HG02678 (cell line): ENCODE measurements at regions not wholly inside any gene's neighbourhood (a gene's known extent, or its start where the extent isn't known, plus 50 kb on each side); places are given as distances from the start of the nearest gene placed in this dataset.
"Not testable (repeated sequence)": the region's sequence is repeated elsewhere in the genome, so short reads cannot be mapped to it uniquely, and the experiment has no call there.

Source experiments
- ATAC-seq: cut with Tn5 transposase; IDR thresholded peaks from one replicate; pipeline ENCODE4 v1.9.1; 2021; ENCODE audit warnings: mild to moderate bottlenecking, moderate library complexity; ENCODE audit not compliant: unreplicated experiment

- no peak for ATAC-seq
Measured at GRCh38 chr2:53379547-53379946, 388.1 kb upstream of the CHAC2 start.

DNA sequence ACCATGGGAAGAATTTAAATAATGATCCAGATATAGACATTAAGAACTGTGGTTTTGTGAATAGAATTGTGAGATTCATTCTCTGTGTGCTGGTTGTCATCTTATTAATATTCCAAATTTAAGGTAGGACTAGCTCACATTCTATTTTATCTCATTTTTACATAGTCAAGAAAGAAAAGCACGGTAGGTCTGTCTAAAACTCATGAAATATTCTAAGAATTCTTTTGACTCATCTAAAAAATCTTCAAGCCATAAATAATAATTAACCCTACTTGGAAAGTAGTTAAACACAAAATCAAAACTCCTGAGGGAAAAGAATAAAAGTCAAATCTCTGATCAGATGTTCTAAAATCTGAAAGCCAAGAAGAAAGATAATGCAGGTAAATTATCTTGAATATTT, 388.8 kb upstream of the CHAC2 start:
- no peak for ATAC-seq

DNA sequence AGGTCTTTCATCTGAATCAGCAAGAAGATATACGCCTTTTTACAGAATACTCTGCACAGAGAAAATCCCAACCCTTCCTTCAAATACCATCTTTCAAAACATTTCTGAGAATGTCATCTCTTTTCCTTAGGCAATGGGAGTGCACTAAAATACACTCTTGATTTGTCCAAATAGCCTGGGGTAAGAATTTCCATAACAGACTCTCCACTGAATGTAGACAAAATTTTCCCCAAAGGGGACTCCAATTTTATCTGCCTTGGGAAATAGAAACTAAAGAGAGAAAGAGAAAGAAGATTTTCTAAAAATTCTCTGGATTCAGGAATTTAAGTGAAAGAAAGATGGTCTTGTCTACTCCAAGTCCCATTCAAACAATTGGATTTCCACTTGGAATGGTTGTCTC, 394.5 kb upstream of the CHAC2 start:
- ATAC-seq, result no peak

DNA sequence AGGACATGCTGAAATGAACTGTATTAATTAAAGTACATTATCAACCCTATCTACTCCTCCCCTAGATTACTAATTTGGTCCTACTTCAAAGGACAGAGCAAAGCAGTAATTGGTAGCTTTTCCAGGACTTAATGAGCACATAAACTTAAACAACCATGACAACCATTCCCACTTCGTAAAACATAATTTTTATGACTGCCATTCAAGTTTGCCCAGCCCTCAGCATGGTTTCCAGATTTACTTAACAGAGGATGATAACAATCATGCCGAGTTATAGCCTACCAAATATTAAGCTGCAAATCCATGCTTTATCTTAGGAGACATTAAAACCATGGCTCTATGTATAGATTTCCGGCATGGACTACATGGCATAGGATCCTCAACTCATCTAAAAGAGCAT, 401.1 kb upstream of the CHAC2 start:
- ATAC-seq, result no peak

DNA sequence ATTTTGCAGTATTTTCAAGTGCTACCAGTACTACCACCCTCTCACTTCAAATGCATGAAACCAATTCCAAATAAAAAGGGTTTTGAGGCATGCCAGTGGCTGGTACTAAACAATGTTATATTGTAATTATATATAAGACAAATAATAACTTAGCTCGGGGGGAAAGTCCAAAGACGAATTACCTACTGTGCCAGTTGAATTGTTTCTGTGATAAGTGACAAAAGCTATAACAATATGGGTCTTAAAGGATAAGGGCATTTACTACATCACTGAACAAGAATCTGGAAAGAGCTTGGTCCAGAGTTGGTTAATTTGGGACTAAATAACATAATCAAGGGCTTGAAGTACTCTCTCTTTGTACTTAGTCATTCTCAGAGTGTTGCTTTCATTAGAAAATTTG, 404.7 kb upstream of the CHAC2 start:
- no peak for ATAC-seq

GRCh38 chr2:53356291-53356905, 411.2 kb upstream of the CHAC2 start:
- ATAC-seq, result no peak

DNA sequence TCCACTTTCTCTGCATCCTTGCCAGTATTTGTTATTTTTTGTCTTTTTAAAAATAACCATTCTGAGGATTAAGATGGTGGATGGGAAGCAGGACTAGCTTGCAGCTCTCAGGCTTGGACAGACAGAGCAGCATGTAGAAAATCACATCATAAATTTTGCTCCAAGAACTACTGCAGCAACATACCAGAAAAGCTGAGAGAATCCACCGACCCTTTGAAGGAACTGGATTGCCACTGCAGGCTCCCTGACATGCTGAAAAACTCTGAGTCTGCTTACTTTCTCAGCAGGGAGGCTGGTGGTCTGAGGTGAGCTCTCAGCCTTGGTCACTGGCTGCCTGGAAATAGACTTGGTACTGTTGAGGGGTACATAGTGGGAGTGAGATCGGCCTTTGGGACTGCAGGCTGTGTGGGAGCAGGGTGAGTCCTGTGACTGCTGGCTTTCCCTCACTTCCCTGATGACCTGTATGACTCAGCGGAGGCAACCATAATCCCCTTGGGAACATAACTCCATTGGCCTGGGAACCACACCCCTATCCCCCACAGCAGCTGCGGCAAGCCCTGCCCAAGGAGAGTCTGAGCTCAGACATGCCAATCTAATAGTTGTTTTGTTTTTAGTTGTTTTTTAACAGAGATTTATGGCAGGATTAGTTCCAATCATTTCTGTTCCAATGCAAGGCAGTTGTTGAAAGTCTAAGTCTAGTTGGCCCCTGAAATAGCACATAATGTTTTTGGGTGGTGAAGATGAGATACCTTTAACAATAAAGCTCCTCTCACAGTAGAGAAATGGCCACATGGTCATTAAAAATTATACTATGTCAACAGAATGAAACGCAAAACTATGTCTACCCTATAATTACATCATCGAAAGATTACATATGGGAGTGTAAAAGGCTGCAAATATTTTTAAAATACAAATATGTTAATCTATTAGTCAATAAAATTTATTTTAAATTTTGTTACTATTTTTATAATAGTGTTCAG, 414.2 kb upstream of the CHAC2 start:
- ATAC-seq, result no peak

GRCh38 chr2:53347269-53347668, 420.3 kb upstream of the CHAC2 start:
- ATAC-seq, result no peak

DNA sequence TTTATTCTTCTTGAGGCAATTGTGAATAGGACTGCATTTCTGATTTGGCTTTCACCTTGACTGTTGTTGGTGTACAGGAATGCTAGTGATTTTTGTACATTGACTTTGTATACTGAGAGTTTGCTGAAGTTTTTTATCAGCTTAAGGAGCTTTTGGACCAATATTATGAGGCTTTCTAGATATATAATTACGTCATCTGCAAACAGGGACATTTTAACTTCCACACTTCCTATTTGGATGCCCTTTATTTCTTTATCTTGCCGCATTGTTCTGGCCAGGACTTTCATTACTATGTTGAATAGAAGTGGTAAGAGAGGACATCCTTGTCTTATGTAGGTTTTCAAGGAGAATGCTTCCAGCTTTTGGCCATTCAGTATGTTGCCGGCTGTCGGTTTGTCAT, 425.4 kb upstream of the CHAC2 start:
- ATAC-seq, result no peak

DNA sequence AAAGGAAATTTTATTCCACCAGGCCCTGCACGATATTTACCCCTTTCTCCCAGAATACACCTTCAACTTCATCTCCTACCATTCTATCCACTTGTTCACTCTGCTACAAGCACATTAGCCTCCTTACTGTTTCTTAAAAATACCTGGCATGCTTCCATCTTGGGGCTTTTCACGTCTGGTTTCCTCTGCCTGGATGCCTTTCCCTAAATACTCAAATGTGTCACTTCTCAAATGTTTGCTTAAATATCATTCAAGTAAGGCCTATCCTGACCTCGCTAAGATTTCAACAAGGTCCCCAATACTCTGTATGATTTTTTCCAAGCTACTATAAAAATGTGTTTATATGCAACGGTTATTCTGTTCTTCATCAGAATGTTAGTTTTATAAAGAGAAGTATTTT, 433.0 kb upstream of the CHAC2 start:
- ATAC-seq, result no peak

- no peak for ATAC-seq
Measured at GRCh38 chr2:53331667-53332066, 435.9 kb upstream of the CHAC2 start.

DNA sequence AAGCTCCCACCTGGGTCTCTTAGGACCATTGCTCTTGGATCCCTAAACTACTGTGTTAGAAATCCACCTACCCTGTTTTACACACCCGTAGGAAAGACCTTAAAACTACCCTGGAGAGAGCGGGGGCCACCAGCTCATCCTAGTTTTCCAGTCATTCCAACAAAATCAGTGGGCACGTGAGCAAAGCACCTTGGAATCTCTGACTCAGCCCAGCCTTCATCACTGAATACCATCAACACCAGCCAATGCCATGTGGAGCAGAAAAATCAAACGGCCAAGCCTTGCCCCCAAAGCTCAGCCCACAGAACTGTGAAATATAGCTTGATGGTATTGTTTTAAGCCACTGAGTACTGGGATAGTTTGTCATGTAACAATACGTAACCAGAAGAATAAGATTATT, 449.7 kb upstream of the CHAC2 start:
- no peak for ATAC-seq

GRCh38 chr2:53315149-53315548, 452.5 kb upstream of the CHAC2 start:
- no peak for ATAC-seq

DNA sequence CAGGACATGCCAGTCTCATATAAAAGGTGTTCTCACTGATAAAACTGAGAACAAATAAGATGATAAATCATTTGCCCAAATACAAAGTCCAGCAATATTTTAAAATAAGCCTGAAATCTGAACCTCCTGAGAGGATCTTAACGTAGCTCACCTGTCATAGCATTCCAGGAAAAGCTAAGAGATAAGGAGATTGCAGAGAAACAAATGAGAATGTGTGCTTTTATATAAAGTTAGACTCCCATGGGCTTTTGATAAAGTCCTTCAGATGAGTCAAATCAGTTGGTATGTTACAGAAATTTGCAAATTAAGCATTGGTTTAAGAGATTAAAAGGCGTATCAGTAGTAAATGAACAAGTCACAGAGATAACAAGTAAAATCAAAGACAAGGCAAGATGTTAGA, 452.9 kb upstream of the CHAC2 start:
- ATAC-seq, result no peak

DNA sequence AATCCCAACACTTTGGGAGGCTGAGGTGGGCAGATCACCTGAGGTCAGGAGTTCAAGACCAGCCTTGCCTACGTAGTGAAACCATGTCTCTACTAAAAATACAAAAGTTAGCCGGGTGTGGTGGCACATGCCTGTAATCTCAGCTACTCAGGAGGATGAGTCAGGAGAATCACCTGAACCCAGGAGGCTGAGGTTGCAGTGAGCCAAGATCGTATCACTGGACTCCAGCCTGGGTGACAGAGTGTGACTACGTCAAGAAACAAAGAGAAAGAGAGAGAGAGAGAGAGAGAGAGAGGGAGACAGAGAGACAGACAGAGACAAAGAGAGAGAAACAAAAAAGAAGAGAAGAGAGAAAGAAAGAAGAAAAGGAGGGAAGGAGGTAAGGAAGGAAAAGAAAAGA, 454.0 kb upstream of the CHAC2 start:
- ATAC-seq, result not testable (repeated sequence)

DNA sequence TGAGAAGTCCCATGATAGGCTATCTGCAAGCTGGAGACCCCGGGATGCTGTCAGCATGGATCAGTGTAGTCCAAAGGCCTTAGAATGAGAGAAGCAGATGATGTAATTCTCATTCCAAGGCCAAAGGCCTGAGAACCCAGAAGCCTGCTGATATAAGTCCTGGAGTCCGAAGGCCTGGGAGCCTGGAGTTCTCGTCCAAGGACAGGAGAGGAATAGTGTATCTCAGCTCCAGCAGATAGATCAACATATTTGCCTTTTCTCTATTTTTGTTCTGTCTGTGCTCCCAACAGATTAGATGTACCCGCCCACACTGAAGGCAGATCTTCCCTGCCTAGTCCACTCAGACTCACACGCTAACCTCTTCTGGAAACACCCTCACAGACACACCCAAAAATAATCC, 454.9 kb upstream of the CHAC2 start:
- ATAC-seq, result no peak

GRCh38 chr2:53312181-53312580, 455.4 kb upstream of the CHAC2 start:
- ATAC-seq, result no peak

GRCh38 chr2:53303012-53303578, 464.5 kb upstream of the CHAC2 start:
- no peak for ATAC-seq

- no peak for ATAC-seq
Measured at GRCh38 chr2:53302455-53302854, 465.1 kb upstream of the CHAC2 start.

GRCh38 chr2:53289309-53290006, 478.1 kb upstream of the CHAC2 start:
- no peak for ATAC-seq

DNA sequence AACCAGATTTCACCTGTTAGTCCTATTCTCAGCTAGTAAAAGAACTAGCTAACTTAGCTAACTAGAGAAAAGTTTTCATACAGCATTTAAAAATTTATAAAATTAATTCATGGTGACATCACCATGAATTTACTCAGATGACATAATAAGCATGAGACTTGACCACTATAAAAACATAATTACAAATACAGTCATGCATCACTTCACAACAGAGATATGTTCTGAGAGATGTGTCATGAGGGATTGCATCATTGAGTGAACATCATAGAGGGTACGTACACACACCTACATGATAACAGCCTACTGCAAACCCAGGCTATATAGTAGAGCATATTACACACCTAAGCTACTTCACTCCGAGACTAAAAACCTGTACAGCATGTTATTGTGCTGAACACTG, 481.3 kb upstream of the CHAC2 start:
- ATAC-seq, result no peak
